ENCODE measurements at regions not wholly inside any gene's neighbourhood (a gene's known extent, or its start where the extent isn't known, plus 50 kb on each side); places are given as distances from the start of the nearest gene placed in this dataset.

GRCh38 chr3:110615454-110615853, 456.2 kb upstream of the NECTIN3 start:
- TF ChIP-seq, protein P1, sequence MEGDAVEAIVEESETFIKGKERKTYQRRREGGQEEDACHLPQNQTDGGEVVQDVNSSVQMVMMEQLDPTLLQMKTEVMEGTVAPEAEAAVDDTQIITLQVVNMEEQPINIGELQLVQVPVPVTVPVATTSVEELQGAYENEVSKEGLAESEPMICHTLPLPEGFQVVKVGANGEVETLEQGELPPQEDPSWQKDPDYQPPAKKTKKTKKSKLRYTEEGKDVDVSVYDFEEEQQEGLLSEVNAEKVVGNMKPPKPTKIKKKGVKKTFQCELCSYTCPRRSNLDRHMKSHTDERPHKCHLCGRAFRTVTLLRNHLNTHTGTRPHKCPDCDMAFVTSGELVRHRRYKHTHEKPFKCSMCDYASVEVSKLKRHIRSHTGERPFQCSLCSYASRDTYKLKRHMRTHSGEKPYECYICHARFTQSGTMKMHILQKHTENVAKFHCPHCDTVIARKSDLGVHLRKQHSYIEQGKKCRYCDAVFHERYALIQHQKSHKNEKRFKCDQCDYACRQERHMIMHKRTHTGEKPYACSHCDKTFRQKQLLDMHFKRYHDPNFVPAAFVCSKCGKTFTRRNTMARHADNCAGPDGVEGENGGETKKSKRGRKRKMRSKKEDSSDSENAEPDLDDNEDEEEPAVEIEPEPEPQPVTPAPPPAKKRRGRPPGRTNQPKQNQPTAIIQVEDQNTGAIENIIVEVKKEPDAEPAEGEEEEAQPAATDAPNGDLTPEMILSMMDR (IDR thresholded peaks at IDR 0.05; ENCODE audit: poor library complexity): no peak
- no peak for TF ChIP-seq EZH2 (IDR thresholded peaks at IDR 0.05; ENCODE audit: borderline replicate concordance)
